ENCODE measurements at regions not wholly inside any gene's neighbourhood (a gene's known extent, or its start where the extent isn't known, plus 50 kb on each side); places are given as distances from the start of the nearest gene placed in this dataset.

GRCh38 chr11:38013157-38013556 lies 1415.1 kb upstream of the RAG2 start:
- DNase-seq (ENCODE audit: low read depth, low spot score) = no peak
- TF ChIP-seq, protein P1, sequence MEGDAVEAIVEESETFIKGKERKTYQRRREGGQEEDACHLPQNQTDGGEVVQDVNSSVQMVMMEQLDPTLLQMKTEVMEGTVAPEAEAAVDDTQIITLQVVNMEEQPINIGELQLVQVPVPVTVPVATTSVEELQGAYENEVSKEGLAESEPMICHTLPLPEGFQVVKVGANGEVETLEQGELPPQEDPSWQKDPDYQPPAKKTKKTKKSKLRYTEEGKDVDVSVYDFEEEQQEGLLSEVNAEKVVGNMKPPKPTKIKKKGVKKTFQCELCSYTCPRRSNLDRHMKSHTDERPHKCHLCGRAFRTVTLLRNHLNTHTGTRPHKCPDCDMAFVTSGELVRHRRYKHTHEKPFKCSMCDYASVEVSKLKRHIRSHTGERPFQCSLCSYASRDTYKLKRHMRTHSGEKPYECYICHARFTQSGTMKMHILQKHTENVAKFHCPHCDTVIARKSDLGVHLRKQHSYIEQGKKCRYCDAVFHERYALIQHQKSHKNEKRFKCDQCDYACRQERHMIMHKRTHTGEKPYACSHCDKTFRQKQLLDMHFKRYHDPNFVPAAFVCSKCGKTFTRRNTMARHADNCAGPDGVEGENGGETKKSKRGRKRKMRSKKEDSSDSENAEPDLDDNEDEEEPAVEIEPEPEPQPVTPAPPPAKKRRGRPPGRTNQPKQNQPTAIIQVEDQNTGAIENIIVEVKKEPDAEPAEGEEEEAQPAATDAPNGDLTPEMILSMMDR (IDR thresholded peaks at IDR 0.05; ENCODE audit: low read depth, low read length) = no peak
- Histone ChIP-seq H3K4me3 (ENCODE audit: low read depth, low read length) (no peak overlapping the region), H3K9me3 (ENCODE audit: control insufficient read depth, insufficient read depth, low read length) (no peaks in the 10 kb centered on the region), H3K27ac (ENCODE audit: low read depth, low read length) (no peak overlapping the region), H3K27me3 (ENCODE audit: control insufficient read depth, insufficient read depth, low read length) (no peaks in the 10 kb centered on the region)
- CTCF ChIA-PET = no interaction called here
- POLR2A ChIA-PET = no interaction called here

DNA sequence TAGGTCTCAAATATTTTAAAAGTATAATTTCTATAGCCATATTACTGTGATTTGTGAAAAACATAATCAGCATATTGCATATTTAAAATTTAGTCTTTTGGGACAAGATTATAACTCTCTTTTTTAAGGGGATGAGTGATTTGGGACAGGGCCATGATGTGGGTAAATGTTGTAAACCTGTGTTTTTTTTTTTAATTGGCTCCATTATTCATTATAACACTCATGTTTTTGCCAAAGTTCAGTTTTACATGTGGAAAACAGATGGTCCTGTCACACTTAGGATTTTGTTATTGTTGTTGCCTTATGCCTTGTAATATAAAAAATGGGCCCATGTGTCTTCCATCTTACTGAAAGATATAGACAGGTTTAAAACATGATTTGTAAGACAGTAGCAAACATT lies 1413.5 kb upstream of the RAG2 start:
- Histone ChIP-seq H3K27ac (ENCODE audit: low read depth, low read length) (no peak overlapping the region), H3K27me3 (ENCODE audit: control insufficient read depth, insufficient read depth, low read length) (no peaks in the 10 kb centered on the region), H3K9me3 (ENCODE audit: control insufficient read depth, insufficient read depth, low read length) (no peaks in the 10 kb centered on the region), H3K4me3 (ENCODE audit: low read depth, low read length) (no peak overlapping the region)
- TF ChIP-seq, protein P1 (IDR thresholded peaks at IDR 0.05; ENCODE audit: low read depth, low read length) = no peak
- POLR2A ChIA-PET = no interaction called here
- CTCF ChIA-PET = no interaction called here
- no peak for DNase-seq (ENCODE audit: low read depth, low spot score)

DNA sequence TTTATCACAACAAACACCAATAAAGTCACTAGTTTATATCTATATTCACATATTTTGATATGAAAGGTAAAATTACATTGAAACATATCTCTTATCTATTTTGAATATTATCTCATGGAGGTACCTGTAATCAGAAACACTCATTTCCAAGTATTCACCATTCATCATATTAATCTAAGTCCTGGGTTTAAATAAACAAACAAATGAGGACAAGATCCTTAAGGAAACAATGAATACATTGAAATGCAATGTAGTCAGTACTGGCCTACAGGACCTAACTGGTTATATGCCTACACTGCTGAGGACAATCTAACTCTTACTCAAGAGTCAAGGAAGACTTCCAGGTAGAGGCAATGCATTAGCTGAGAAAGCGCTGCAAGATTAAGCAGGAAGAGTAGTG lies 1411.9 kb upstream of the RAG2 start:
- ChIA-PET POLR2A (no interaction called here), CTCF (no interaction called here)

DNA sequence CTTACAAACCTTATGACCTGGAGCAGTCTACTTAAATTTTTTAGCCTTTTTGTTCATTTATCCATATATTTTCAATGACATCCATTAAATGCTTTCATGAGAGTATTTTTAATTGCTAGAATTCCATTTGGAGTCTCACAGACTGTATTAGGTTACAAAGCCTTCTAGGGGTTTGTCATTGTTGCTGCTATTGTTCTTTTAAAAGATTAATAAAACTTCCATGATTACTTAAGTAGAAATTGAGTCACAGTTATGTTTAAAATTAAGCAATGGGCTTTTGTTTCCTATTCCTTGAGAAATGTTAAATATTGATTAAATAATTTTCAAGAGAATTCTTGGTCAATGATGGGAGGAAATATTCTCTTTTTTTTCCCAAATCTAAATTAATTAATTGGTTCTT lies 1408.4 kb upstream of the RAG2 start:
- no peaks in the 10 kb centered on the region for H3K27me3 ChIP-seq (ENCODE audit: control insufficient read depth, insufficient read depth, low read length)
- H3K4me3 ChIP-seq (ENCODE audit: low read depth, low read length) = no peak overlapping the region
- ChIA-PET POLR2A (no interaction called here), CTCF (no interaction called here)
- TF ChIP-seq, protein P1 (IDR thresholded peaks at IDR 0.05; ENCODE audit: low read depth, low read length) = no peak
- H3K9me3 ChIP-seq (ENCODE audit: control insufficient read depth, insufficient read depth, low read length) = no peaks in the 10 kb centered on the region
- H3K27ac ChIP-seq (ENCODE audit: low read depth, low read length) = no peak overlapping the region
- no peak for DNase-seq (ENCODE audit: low read depth, low spot score)

More for the DNA sequence above, 1411.9 kb upstream of the RAG2 start:
- no peak for DNase-seq (ENCODE audit: low read depth, low spot score)
- no peak overlapping the region for H3K27ac ChIP-seq (ENCODE audit: low read depth, low read length)
- TF ChIP-seq, protein P1 (IDR thresholded peaks at IDR 0.05; ENCODE audit: low read depth, low read length) = no peak
- no peaks in the 10 kb centered on the region for H3K9me3 ChIP-seq (ENCODE audit: control insufficient read depth, insufficient read depth, low read length)
- H3K4me3 ChIP-seq (ENCODE audit: low read depth, low read length) = no peak overlapping the region
- no peaks in the 10 kb centered on the region for H3K27me3 ChIP-seq (ENCODE audit: control insufficient read depth, insufficient read depth, low read length)

GRCh38 chr11:38005597-38005996 lies 1407.6 kb upstream of the RAG2 start:
- Histone ChIP-seq H3K27me3 (ENCODE audit: control insufficient read depth, insufficient read depth, low read length) (no peaks in the 10 kb centered on the region), H3K9me3 (ENCODE audit: control insufficient read depth, insufficient read depth, low read length) (no peaks in the 10 kb centered on the region), H3K27ac (ENCODE audit: low read depth, low read length) (no peak overlapping the region), H3K4me3 (ENCODE audit: low read depth, low read length) (no peak overlapping the region)
- ChIA-PET POLR2A (no interaction called here), CTCF (no interaction called here)
- TF ChIP-seq, protein P1 (IDR thresholded peaks at IDR 0.05; ENCODE audit: low read depth, low read length) = no peak
- DNase-seq (ENCODE audit: low read depth, low spot score) = no peak
